Ovary (tissue), 7 donors: ENCODE measurements at regions not wholly inside any gene's neighbourhood (a gene's known extent, or its start where the extent isn't known, plus 50 kb on each side); places are given as distances from the start of the nearest gene placed in this dataset.
"Not testable (repeated sequence)": the region's sequence is repeated elsewhere in the genome, so short reads cannot be mapped to it uniquely, and the experiment has no call there.

Source experiments
- DNase-seq, 5 donors: peaks; one replicate each; pipeline ENCODE4 v3.0.0-alpha.2; 2019 to 2020
- H3K27ac ChIP-seq, 2 donors: fragments of 200-600 bp; one replicate each; pipeline versions ENCODE4 v1.5.1 to v1.8.0; 2019 to 2022
- H3K27me3 ChIP-seq: fragments of 200-600 bp; one replicate; pipeline ENCODE4 v1.8.0; 2022
- H3K36me3 ChIP-seq: fragments of 200-600 bp; sonication (generic); one replicate; pipeline ENCODE4 v1.5.1; 2019
- H3K4me1 ChIP-seq: one replicate; pipeline ENCODE4 v1.8.1; 2013; ENCODE audit warnings: mild to moderate bottlenecking, moderate library complexity; ENCODE audit not compliant: insufficient read depth
- H3K4me3 ChIP-seq: fragments of 200-600 bp; sonication (generic); one replicate; pipeline ENCODE4 v1.5.1; 2017
- H3K9me3 ChIP-seq, 2 donors: fragments of 200-600 bp in 1 of 2; sonication (generic) in 1 of 2; one replicate each; pipeline versions ENCODE4 v1.5.1 to v1.8.1; 2013 to 2019; ENCODE audit warnings: mild to moderate bottlenecking in 1 of 2, moderate library complexity in 1 of 2
- EP300 ChIP-seq: sonication (generic); formaldehyde crosslinking; IDR thresholded peaks from one replicate; pipeline ENCODE4 v1.6.1; 2017; ENCODE audit warnings: antibody characterized with exemption
- POLR2A ChIP-seq: fragments of 450-650 bp; IDR thresholded peaks from one replicate; pipeline ENCODE4 v1.6.1; 2017; ENCODE audit warnings: antibody characterized with exemption, mild to moderate bottlenecking, moderate library complexity
- WGBS, 3 donors: extraction: QIAGEN DNeasy Blood & Tissue Kit in 1 of 3; methylation state at CpG; one replicate each; pipeline versions ENCODE4 v1.1.5 to v1.1.7; 2013 to 2017; 5-methylcytosine and 5-hydroxymethylcytosine counted together
- intact Hi-C, 4 donors: fragments of 100-400 bp; cut with DNase I; formaldehyde crosslinking; loops; one replicate each; pipeline versions ENCODE4 v1.11.0 to v1.15.1; 2022 to 2023
- TF ChIP-seq, protein P1 (sequence below), 3 donors: fragments of 450-650 bp in 2 of 3; fragments of 200-600 bp in 1 of 3; IDR thresholded peaks; one replicate each; pipeline versions ENCODE4 v1.5.1 to v1.8.0; 2016 to 2022; ENCODE audit warnings: antibody characterized with exemption in 3 of 3, mild to moderate bottlenecking in 1 of 3
- donor health status: DM: no; HTN: no; CAD: no; lungs with moderate emphysema.
- donor health status: DM: no; HTN: no; CAD: no.
- donor health status: Bipolar disorder and iron deficiency.
- donor health status: DM: no; HTN: no; CAD: no.
- donor health status: DM: yes; HTN: yes; CAD: no.

DNA sequence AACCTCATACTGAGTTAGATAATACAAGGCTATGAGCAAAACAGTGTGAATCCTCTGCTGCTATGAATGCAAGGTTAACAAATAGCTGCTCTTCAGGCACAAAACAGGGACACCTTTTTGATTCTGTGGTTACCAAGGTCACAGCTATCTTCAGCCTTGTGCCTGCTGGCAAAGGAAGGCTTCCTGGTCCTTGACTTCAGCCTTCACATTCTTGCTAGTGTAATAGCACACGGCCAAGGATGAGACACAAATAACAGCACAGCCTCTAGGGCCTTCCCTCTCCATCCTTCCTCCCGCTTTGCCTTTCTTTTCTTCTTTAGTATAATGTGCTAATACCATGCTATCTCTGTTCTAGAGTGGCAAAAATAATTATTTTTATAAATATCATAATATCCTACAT is 130.6 kb upstream of the CAV2 start:
- intact Hi-C loops, result no loop called here
- 37 to 47% (median 45%) methylated on average over 2 of the region's 2 CpGs for WGBS, 3 donors
- TF ChIP-seq EP300 (no peak), POLR2A (no peak)
- TF ChIP-seq, protein P1, sequence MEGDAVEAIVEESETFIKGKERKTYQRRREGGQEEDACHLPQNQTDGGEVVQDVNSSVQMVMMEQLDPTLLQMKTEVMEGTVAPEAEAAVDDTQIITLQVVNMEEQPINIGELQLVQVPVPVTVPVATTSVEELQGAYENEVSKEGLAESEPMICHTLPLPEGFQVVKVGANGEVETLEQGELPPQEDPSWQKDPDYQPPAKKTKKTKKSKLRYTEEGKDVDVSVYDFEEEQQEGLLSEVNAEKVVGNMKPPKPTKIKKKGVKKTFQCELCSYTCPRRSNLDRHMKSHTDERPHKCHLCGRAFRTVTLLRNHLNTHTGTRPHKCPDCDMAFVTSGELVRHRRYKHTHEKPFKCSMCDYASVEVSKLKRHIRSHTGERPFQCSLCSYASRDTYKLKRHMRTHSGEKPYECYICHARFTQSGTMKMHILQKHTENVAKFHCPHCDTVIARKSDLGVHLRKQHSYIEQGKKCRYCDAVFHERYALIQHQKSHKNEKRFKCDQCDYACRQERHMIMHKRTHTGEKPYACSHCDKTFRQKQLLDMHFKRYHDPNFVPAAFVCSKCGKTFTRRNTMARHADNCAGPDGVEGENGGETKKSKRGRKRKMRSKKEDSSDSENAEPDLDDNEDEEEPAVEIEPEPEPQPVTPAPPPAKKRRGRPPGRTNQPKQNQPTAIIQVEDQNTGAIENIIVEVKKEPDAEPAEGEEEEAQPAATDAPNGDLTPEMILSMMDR (IDR thresholded peaks at IDR 0.05), result no peak
- no peak for DNase-seq
- Histone ChIP-seq H3K27ac (no peak overlapping the region), H3K4me3 (no peak overlapping the region), H3K36me3 (no peaks in the 10 kb centered on the region), H3K4me1 (no peaks in the 10 kb centered on the region), H3K27me3 (no peaks in the 10 kb centered on the region), H3K9me3 (no peaks in the 10 kb centered on the region)

DNA sequence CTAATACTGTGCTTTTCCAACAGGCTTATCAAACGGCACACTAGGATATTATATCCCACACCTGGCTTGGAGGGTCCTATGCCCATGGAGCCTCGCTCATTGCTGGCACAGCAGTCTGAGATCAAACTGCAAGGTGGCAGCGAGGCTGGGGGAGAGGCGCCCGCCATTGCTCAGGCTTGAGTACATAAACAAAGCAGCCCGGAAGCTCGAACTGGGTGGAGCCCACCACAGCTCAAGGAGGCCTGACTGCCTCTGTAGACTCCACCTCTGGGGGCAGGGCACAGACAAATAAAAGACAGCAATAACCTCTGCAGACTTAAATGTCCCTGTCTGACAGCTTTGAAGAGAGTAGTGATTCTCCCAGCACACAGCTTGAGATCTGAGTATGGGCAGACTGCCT is 128.0 kb upstream of the CAV2 start:
- DNase-seq, intact Hi-C loops, H3K27ac ChIP-seq, H3K9me3 ChIP-seq, H3K36me3 ChIP-seq, H3K4me1 ChIP-seq, H3K27me3 ChIP-seq, H3K4me3 ChIP-seq: not testable (repeated sequence)
- 95 to 99% (median 96%) methylated on average over 7 of the region's 7 CpGs for WGBS, 3 donors

DNA sequence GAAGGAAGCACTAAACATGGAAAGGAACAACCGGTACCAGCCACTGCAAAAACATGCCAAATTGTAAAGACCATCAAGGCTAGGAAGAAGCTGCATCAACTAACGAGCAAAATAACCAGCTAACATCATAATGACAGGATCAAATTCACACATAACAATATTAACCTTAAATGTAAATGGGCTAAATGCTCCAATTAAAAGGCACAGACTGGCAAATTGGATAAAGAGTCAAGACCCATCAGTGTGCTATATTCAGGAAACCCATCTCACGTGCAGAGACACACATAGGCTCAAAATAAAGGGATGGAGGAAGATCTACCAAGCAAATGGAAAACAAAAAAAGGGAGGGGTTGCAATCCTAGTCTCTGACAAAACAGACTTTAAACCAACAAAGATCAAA is 126.3 kb upstream of the CAV2 start:
- H3K9me3 ChIP-seq, H3K36me3 ChIP-seq, H3K4me3 ChIP-seq, H3K4me1 ChIP-seq, H3K27me3 ChIP-seq, H3K27ac ChIP-seq, intact Hi-C loops, DNase-seq: not testable (repeated sequence)
- 61 to 100% (median 100%) methylated on average over 1 to 3 of the region's 3 CpGs for WGBS, 3 donors

DNA sequence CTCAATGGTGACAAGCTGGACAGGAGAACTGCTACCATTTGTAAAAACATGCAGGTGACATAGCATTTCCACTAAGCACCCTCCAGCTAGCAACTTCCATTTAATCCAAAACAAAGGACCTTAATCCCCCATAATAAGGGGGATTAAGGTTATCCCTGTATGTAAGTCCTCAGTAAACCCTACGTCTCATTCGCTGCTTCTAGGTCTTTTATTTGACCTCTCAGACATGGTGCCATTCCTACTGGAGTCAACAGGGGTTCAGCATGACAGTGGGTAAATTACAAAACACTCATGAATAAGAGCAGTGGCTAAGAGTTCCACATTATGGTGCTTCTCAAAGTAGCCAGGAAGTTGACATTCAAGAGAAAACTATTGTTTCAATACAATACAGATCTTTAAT is 121.8 kb upstream of the CAV2 start:
- Histone ChIP-seq H3K9me3 (no peaks in the 10 kb centered on the region), H3K27me3 (no peaks in the 10 kb centered on the region), H3K4me1 (no peaks in the 10 kb centered on the region), H3K27ac (no peak overlapping the region), H3K4me3 (no peak overlapping the region), H3K36me3 (no peaks in the 10 kb centered on the region)
- WGBS, 3 donors, result 98 to 100% (median 99%) methylated on average over 2 of the region's 2 CpGs
- intact Hi-C loops, result no loop called here
- no peak for DNase-seq
- TF ChIP-seq, protein P1 (IDR thresholded peaks at IDR 0.05), result no peak
- TF ChIP-seq EP300, result no peak
- no peak for TF ChIP-seq POLR2A

DNA sequence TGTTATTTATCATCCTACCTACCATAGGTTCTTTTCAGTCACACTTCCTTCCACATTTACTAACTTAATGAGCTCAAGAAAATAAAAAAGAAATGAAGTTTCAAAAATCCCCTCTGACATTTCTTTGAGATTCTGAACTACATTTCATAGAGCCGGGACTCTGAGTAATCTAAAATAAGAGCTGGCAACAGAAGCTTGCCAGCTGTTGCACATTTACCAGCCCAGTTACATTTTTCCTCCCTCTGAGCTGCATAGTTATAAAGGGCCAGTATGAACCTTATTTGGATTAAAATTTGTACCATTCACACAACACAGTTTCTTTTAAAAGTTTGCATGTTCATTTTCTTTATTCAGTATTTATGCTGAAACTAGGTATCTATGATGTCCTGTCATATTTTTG is 119.5 kb upstream of the CAV2 start:
- no peak for TF ChIP-seq POLR2A
- TF ChIP-seq, protein P1 (IDR thresholded peaks at IDR 0.05), result no peak
- TF ChIP-seq EP300, result no peak

DNA sequence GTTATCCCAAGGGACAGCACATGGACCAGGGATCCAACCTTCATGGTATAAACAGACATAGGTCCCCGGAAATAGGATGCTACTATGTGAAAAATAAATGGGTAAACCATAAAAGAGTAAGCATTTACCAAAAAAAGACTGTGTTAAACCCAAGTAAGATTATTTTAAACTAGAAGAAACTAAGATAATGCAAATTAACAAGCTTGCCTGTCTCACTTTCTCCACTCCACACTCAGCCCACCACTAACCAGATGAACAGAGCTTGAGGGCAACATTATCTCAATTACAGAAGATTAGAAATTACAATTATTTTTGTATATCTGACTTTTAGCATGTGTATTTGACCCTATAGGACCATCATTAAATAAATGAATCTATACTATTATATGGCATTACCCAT is 117.2 kb upstream of the CAV2 start:
- Histone ChIP-seq H3K9me3 (no peaks in the 10 kb centered on the region), H3K27ac (no peak overlapping the region), H3K36me3 (no peaks in the 10 kb centered on the region), H3K4me3 (no peak overlapping the region), H3K4me1 (no peaks in the 10 kb centered on the region), H3K27me3 (no peaks in the 10 kb centered on the region)
- TF ChIP-seq POLR2A, result no peak
- TF ChIP-seq, protein P1 (IDR thresholded peaks at IDR 0.05), result no peak
- 87 to 96% (median 95%) methylated on average over 1 of the region's 1 CpG for WGBS, 3 donors
- DNase-seq, result no peak
- intact Hi-C loops, result no loop called here

More for the DNA sequence above, 119.5 kb upstream of the CAV2 start:
- H3K36me3 ChIP-seq, result no peaks in the 10 kb centered on the region
- no peaks in the 10 kb centered on the region for H3K4me1 ChIP-seq
- H3K27ac ChIP-seq, result no peak overlapping the region
- WGBS, 3 donors, result 3 to 11% (median 5%) methylated on average over 1 of the region's 1 CpG
- intact Hi-C loops, result no loop called here
- H3K27me3 ChIP-seq, result no peaks in the 10 kb centered on the region
- DNase-seq, result no peak
- no peak overlapping the region for H3K4me3 ChIP-seq
- H3K9me3 ChIP-seq, result no peaks in the 10 kb centered on the region
